Activated CD8-positive, alpha-beta memory T cell treated with anti-CD3 and anti-CD28 coated beads for 24 hours (primary cell): ENCODE measurements at regions not wholly inside any gene's neighbourhood (a gene's known extent, or its start where the extent isn't known, plus 50 kb on each side); places are given as distances from the start of the nearest gene placed in this dataset.

Experiments used
- DNase-seq: peaks from one replicate; pipeline ENCODE4 v3.0.0-alpha.2; 2020

DNA sequence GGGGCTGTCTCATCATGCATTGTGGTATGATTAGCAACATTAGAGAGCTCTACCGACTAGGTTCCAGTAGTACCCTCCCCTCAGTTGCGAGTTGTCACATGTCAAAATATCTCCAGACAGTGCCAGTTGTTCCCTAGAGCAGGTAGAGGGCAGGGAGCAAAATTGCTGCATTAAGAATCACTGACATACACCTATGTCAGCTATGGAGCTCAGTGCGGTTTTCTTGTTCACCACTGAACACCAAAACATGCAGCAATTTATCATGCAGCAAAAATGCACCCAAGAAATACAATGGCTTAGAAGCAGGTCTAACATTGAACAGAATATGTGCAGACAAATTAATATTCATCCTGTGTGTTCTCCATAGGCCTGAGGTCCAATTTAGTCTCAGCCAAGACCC lies 186.9 kb upstream of the STARD13 start:
- no peak for DNase-seq

DNA sequence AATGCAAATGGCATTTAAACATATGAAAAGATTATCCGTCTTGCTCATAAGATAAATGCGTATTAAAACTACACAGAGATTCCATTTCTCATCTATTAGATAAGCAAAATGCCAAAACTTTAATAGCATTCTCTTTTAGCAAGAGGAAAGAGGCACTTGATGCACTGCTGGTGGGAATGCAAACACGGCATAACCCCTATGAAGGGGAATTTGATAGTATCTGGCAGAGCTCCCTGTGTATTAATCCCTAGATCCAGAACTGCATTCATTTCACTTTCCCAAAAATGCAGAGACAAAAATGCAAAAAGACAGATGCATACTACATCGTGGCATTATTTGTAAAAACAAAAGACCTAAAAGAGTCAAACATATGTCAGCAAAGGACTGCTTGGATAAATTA lies 193.6 kb upstream of the STARD13 start:
- DNase-seq = no peak

- no peak for DNase-seq
Measured at GRCh38 chr13:33480561-33480960, 195.0 kb upstream of the STARD13 start.

DNA sequence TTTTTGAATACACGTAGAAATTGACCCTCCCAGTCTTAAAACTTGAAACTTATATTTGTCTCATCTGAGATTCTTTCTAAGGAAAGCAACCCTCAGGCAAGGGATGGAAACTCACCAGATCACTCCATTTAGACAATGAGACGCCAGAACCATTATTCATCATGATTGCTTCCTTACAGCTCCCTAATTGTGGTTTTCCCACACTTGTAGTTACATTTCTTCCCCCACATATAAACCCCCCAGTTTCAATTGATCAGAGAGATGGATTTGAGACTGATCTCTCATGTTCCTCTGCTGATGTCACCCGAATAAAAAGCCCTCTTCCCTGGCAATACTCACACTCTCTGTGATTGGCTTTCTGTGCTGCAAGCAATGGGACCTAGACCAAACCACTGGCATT lies 197.9 kb upstream of the STARD13 start:
- DNase-seq = no peak

- no peak for DNase-seq
Measured at GRCh38 chr13:33485247-33485646, 199.7 kb upstream of the STARD13 start.

- DNase-seq = no peak
Measured at GRCh38 chr13:33487575-33488243, 202.2 kb upstream of the STARD13 start.

GRCh38 chr13:33489563-33489962 lies 204.0 kb upstream of the STARD13 start:
- no peak for DNase-seq

- DNase-seq = no peak
Measured at GRCh38 chr13:33490461-33491327, 205.1 kb upstream of the STARD13 start.

DNA sequence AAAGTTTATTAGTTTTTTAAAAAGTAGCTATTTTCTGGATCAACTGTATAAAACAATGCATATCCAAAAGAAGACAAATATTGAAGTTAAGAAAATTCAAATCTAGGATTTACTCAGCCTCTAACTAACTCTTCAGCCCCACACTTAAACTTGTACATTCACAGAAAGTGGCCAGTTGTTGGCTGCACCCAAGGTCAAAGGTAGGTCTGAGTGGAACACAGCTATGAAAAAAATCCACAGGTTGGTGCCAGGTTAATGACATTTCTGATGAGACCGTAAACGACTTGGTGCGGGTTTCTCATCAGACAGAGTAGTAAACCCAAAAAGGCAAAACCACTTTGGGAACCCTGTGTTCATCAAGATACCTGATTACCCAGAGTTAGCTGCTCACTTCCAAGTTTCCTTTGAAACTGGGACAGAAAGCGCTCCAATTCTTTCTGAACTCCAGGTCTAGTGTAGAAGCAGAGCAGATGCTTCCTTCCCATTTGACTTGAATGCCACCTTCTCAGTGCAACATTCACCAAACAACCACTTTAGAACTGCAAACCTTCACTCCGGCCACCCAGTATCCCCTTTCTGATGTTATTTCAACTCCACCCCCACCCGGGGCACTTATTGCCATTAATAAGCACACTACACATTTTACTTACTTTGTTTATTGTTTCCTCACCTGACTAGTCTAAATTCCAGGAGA lies 208.3 kb upstream of the STARD13 start:
- DNase-seq = no peak

- no peak for DNase-seq
Measured at GRCh38 chr13:33494596-33495204, 209.1 kb upstream of the STARD13 start.

DNA sequence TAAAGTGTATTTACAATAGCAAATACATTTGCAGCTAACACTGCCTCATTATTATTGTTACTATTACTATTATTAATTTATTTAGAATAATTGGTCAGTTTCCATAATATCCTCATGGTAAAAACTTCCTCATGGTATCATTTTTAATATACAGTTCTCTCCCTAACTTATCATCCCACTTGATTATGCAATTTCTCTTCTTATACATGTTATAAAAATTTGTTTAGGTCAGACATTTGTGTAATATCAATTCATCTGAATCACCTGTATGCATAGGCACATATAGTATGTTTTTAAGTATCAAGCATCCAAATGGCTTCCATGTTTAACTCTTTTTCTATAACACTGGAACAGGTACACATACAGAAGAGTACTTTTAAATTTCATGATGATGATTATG lies 210.8 kb upstream of the STARD13 start:
- no peak for DNase-seq

DNA sequence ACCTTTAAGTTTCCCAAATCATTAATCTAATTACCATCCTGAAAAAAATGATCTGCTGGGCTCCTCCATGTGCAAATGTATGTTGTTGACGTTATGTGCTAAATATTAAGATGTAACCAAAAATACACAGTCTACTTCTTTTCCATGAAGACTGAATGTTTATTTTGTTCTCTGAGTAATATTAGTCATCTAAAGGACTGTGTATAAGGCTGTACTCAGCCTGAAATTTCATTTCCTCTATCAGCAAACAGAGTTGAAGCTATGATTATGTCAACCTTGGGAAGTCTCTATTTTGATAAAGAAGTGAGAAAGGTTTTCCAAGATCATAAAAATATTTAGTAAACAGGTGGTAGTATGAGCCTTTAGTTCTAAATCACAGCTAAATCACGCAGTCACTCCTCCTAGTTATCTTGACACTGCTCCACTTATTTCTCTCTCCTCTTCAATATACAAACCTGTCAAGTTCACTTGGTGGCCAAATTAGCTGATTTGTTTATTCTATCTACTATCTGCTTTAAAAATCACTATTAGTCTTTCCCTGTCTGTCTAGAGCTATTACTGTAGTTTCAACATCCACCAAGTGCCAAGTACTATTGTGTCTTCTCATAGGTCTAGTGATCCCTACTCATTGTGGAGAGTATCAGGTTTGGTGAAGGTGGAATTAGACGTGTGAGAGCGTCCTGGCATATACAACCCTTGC lies 211.7 kb upstream of the STARD13 start:
- DNase-seq = no peak

- DNase-seq = no peak
Measured at GRCh38 chr13:33508060-33508459, 222.5 kb upstream of the STARD13 start.

GRCh38 chr13:33509642-33510229 lies 224.2 kb upstream of the STARD13 start:
- no peak for DNase-seq

DNA sequence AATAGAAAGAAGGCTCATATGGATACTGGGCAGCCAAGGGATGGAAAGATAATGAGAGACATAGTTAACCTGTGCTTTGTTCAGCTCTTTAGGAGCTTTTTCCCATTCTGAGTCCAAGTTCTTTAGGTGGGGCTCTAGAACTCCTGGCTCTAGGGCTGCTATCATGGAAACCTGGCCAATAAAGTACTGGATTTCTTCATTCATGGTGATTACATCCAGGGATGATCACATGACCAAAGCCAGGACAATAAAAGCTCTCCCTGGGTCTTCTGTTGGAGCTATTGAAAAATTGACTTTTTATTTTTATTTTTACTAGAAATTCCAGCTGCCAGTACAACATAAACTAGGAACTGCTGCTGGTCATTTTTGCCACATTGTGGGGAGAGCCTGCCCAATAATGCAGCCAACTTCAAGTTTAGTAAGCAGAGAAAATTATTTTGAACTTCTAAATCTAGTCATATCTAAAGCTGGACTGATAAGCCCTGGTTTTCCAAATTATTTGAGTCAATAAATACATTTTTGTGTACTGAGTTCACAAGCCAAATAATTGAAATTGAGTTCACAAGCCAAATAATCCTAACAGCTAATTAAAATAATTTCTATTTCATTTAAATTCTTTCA lies 224.9 kb upstream of the STARD13 start:
- DNase-seq = no peak

DNA sequence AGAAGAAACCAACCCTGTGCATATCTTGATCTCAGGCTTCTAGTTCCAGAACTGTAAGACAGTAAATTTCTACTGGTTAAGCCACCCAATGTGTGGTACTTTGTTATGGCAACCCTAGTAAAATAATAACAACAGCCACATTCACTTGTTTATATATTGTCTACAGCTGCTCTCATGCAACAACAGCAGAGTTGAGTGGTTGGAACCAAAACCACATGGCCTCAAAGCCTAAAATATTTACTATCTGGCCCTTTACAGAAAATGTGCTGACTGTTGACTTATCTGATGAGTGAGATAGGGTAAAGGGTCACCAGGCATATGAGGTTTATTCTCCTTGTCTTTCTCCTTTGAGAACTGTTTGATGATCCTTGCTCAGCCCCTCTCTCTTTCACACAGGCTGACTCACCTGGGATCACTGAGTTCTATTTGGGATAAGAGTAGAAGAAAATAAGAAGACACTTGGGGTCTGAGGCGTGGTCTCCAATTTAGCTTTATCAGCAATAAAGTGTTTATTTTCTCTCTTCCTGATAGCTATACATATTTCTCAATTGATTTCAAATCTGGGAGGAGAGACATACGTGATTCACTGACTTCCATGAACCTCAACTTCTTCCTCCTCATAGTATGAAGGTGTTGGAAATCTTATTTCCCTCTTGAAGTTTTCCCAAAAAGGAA lies 227.5 kb upstream of the STARD13 start:
- no peak for DNase-seq

- no peak for DNase-seq
Measured at GRCh38 chr13:33514362-33514761, 228.8 kb upstream of the STARD13 start.

DNA sequence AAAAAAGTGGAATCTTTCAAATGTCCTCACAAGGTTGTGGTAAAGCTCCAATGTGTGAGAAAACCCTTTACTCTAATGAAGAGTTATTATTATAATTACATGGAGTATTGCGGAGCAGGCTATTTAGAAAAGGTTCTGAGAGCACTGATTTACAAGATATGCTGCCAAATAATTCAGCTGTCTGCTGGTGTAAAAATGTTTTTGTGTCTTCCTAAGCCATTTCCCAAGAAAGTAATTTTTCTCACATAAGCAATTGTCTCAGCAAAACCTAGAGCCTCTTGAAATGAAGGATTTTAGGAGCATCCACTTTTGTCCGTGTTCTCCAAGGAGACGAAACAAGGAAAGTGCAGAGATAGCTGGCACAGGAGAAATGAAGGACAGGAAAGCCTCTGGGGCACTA lies 229.6 kb upstream of the STARD13 start:
- DNase-seq = no peak

GRCh38 chr13:33518452-33518851 lies 232.9 kb upstream of the STARD13 start:
- no peak for DNase-seq

DNA sequence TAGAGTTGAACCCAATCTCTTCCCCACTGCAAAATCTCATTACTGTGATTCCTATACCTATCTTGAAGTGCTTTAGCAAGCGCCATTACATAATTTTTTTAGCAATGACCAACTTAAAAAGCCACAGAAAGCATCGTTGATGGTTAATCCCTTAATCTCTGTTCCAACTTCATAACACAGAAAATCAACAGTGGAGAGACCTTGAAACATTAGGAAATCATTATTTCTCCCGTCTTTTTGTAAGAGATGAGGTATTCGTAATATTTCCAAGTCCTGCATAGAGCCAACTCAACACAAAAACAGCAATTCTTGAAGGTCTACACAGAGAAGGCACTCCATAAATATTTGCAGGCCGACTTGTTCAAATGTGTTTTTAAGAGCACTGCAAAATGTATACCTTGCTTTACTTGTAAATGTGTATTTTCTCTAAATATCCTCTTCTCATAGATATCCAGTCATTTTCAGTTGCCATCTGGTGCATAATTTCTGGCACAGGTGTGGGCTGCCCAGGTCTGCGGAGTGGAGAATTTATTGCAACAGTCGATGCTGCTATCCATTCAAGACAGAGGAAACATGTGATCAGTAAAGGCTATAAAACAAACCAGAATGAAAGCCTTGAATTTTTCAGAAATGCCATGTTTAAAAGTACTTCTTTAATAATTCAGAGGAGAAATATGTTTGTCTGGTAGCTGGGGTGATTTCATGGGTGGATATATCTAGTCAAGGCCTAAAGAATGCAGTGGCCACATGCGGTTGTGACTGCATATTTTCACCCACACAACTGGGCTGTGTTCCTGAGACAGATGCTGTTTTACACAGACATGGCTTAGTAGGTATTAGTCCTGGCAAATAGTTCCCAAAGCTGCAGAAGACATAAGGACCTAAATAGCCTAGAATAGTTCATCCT lies 234.3 kb upstream of the STARD13 start:
- DNase-seq = no peak
